GM12801 (cell line): ENCODE measurements at regions not wholly inside any gene's neighbourhood (a gene's known extent, or its start where the extent isn't known, plus 50 kb on each side); places are given as distances from the start of the nearest gene placed in this dataset.

Source experiments
- TF ChIP-seq, protein P1 (sequence below): IDR thresholded peaks from one replicate; pipeline ENCODE4 v1.5.1; 2011; ENCODE audit warnings: control low read depth; ENCODE audit not compliant: insufficient read length; ENCODE audit errors: extremely low read depth

DNA sequence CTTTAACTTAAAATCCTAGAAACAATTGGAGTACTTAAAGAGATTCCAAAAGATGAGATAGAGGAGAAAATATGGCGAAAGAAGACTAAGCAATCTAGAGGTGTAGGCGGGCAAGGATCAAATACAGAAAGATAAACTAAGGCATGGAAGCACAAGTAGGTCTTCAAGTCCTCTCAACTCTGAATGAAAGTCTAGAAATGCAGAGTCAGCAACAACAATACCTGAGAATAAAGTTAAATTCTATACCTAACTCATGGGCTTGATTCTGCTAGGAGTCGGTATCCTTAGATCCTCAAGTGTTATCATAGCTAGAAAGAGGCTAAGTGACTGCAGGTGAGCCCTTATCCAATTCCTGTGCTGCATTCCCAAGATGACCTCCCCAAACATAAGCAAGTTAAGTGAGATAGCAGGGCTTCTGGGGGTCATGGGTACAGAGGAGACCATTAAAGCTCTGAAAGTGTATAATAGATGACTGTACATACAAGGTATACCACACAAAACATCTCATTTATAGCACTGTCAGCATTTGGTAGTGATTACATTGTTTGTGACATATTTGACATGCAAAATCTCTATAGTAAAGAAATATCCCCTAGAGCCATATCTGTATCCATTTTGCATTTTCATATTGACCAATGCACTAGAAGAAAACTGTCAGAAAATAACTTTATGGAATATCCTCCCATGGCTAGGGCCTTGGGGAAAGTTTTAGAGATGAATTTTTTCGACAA lies 82.5 kb upstream of the ARID2 start:
- TF ChIP-seq, protein P1, sequence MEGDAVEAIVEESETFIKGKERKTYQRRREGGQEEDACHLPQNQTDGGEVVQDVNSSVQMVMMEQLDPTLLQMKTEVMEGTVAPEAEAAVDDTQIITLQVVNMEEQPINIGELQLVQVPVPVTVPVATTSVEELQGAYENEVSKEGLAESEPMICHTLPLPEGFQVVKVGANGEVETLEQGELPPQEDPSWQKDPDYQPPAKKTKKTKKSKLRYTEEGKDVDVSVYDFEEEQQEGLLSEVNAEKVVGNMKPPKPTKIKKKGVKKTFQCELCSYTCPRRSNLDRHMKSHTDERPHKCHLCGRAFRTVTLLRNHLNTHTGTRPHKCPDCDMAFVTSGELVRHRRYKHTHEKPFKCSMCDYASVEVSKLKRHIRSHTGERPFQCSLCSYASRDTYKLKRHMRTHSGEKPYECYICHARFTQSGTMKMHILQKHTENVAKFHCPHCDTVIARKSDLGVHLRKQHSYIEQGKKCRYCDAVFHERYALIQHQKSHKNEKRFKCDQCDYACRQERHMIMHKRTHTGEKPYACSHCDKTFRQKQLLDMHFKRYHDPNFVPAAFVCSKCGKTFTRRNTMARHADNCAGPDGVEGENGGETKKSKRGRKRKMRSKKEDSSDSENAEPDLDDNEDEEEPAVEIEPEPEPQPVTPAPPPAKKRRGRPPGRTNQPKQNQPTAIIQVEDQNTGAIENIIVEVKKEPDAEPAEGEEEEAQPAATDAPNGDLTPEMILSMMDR = no peak

DNA sequence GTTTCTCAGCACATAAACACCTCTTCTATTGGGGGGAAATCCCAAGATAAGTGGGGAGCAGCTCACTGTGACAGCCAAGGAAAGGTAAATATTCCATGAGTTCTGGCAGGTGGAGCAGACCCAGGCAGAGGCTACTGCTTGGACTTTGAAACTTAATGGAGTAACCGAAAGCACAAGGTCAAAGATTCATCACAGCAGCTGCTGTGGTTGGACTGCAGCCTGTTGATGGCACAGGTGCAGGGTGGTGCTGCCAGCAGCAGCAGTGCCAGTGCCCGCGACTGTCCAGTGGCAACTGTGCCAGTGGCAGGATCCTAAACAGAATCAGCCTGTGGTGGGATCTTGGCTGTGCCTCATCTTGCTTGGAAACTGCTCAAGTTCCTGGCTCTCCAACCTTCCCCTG lies 81.4 kb upstream of the ARID2 start:
- TF ChIP-seq, protein P1 = no peak

DNA sequence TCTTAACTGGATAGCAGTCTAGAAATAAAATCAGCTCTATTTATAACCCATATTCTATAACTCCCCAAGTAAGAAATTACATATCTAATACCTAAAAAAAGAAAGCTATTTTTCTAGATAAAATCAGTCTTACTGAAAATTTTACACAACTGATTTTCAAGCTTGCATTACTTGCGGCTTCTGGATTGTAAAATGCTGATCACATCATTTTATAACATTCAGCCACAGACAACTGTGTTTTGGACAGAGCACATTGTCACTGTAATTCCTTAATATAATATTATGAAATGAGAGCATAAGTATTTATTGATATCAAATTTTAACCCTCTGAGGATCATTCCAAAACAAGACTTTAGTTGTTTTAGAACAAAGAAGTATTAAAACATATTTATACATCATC lies 78.5 kb upstream of the ARID2 start:
- TF ChIP-seq, protein P1 = no peak

DNA sequence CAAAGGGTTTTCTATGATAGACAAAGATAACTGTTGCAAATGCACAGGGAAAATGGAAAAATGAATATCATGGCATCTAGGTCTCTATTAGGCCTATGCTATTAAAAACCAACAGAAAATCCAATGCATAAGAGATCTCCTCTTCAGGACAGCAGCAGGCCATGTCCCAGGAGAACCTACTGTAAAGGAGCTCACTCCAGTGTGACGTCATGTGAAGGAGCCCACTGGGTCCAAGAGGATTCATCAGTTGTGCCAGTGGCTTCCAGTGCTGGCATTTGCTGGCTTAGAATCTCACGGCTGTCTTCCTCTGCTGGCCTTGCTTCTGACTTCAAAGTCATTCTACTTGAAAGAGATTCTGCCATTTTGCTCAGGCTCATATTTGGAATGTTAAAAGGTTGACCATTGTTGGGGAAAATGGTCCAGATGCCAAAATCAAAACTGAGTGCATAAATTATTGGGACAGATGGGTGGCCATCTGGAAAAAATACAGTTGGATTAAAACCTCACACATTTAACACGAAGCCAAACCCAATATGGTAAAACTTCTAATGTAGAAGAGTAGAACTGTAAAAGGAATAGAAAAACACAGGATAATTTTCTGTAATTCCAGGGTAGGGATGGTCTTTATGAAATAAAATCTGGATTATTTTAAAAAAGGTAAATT lies 75.4 kb upstream of the ARID2 start:
- TF ChIP-seq, protein P1 = no peak

DNA sequence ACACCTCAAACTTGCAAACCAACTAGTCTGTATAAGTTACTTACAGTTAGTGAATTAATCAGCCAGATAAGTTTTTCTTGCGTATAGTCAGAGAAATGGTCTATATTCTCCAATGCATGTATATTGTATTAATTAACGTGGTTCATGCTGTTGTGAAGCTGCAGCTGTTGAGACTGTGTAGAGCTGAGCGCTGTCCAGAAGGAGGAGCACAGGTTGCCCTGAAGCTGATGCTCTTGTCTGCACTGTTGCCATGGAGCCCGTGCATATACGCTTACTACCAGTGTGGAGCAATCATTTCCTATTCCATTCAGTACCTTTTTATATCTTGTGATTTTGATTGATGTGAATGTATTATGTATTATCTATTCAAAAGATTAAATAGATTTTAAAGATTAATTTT lies 74.3 kb upstream of the ARID2 start:
- TF ChIP-seq, protein P1 = no peak

DNA sequence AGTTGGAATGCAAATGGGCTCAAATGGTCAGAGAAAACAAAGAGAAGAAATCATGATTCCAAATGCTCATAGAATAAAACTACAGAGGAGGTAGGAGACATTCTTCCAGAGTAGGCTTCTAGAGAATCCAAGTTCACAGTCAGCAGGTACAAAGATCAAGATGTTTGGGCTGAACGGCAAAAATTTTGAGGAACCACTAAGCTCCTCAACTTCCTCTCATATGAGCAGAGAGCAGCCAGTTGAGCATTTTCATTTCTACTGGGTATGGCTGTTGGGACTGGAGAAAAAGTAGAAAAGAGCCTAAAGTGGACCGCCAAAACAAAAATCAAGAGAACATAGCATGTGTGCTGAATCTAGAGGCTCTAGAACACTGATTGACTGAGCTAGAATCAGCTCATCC lies 73.8 kb upstream of the ARID2 start:
- TF ChIP-seq, protein P1 = no peak

DNA sequence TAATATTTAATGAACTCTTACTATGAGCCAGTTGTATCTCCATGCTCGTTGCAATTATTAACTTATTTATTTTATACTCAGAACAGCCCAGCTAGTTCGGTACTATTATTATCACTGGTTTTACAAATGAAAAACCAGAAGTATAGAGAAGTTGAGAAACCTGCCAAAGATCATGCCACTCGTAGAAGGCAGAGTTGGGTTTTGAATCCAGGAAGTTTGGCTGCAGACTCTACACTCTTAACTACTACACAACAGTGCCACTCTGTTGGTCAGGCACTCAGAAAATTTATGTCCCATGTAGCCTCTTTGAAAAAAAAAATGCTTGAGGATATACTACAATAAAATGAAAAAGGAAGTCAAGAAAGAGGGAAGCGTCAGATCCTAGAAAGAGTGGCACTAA lies 71.5 kb upstream of the ARID2 start:
- TF ChIP-seq, protein P1 = no peak
